Stimulated activated CD8-positive, alpha-beta memory T cell treated with anti-CD3 and anti-CD28 coated beads, Interleukin-4, amount 100 ng/mL, for 24 hours (primary cell): ENCODE measurements at regions not wholly inside any gene's neighbourhood (a gene's known extent, or its start where the extent isn't known, plus 50 kb on each side); places are given as distances from the start of the nearest gene placed in this dataset.
"Not testable (repeated sequence)": the region's sequence is repeated elsewhere in the genome, so short reads cannot be mapped to it uniquely, and the experiment has no call there.

Source experiments
- DNase-seq: peaks from one replicate; pipeline ENCODE4 v3.0.0-alpha.2; 2020; ENCODE audit warnings: low read depth

DNA sequence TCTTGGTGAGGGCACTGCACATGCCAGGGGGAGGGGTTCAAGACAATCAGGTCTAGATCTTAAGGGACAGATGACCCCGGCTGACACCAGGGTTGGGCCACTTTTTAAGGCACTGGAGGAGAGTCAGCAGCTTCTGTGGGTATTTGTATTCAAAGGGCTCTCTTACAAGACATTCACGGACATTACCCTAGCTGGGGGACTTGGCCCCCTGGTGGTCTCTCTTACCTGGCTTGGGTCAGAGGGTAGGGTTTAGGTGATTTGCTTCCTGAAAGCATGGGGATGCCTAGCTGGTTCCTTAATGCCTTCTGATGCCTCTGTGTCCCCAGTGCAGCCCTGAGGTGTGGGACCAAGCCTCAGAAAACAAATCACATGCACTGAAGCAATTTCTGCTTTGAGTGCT is 354.7 kb downstream of the CDC5L start:
- no peak for DNase-seq

DNA sequence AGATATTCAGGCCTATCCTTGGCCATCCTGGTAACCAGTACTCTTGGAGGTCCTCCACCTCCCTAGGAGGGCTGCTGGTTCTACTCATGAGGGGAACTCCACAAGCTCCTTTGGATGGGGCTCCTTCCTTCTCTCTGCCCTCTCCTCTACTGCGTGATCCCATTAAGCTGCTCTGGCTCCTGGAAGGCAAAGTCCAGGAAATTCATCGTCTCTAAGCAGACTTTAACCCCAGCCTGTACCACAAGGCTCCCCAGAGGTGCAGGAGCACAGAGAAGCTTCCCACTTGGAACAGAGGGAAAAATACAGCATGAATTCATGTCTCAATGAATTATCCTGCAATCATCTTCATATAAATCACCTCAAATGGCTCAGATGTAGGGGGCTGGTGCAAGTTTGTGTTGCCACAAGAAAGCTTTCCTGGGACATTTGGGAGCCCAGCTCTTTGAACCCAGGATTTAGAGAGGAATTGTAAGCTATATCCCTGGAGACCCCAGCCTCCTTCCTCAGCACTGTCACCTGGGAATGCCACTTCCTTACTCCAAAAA is 355.4 kb downstream of the CDC5L start:
- no peak for DNase-seq

DNA sequence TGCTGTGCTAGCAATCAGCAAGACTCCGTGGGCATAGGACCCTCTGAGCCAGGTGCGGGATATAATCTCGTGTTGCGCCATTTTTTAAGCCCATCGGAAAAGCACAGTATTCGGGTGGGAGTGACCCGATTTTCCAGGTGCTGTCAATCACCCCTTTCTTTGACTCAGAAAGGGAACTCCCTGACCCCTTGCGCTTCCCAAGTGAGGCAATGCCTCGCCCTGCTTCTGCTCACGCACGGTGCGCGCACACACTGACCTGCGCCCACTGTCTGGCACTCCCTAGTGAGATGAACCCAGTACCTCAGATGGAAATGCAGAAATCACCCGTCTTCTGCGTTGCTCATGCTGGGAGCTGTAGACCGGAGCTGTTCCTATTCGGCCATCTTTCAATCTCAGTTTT is 372.6 kb downstream of the CDC5L start:
- not testable (repeated sequence) for DNase-seq

DNA sequence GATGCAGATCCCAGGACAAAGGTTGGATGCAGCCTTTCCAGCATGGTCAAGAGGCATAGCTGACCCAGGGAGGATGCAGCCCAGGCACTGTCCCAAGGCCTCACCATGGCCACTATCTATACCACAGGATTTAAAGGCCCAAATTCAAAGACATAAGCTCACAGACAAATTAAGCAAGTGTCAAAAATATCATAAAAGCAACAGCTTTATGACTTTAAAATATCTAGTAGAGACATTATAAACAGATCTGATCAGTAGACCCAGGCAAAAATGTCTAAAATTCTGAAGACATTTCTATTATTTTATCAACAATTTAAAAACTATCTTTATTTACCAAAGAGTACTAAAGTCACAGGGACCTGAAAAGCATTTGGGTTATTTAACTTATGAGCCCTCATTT is 373.5 kb downstream of the CDC5L start:
- no peak for DNase-seq

DNA sequence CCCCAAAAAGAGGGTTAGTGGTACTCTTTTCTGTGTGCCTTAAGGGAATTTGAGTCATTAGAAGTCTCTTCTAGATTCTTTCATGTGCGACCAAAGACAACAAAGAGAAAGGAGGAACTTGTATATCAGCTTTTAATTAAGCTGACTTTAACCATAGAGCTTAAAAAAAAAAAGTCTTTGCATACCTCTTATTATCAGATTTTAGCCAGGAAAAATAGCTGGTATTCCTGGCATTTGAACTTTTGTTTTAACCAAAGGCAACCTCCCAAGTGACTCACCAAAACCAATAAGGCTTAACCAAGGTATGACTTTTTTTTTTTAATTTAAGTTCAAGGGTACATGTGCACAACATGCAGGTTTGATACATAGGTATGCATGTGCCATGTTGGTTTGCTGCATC is 375.0 kb downstream of the CDC5L start:
- DNase-seq, result no peak

DNA sequence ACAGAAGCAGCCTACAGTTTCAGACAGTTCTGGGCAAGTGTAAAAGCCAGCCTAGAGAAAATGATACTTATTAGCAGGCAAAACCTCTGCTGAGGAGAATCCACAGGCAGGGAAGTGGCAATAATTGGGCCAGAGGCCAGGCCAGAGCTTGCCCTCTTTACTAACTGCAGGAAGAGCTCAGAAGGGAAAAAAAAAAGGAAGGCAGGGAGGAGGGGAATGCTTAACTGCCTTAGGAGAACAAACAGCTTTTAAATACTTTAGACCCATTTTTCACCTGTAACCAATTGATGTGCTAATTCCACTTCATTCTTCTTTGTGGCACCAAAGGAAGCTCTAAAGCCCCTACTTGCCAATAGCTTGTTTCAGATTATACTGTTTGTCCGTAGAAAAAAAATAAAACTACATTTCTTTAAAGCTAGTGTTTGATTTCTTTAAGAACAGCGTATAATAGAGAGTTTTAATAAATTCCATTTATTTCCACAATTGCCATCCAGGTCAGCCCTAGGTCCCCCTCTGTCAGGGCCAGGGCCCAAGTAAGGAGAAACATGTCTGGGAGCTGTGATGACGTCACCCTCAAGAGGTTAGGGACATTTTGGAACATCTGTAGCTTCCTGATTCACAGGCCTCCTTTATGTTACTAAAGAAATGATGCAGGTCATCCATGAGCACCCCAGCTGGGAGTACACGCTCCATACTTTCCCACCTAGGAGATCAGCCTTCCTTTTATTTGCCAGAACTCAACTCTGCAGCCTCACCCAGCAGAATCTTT is 384.3 kb downstream of the CDC5L start:
- DNase-seq, result no peak

DNA sequence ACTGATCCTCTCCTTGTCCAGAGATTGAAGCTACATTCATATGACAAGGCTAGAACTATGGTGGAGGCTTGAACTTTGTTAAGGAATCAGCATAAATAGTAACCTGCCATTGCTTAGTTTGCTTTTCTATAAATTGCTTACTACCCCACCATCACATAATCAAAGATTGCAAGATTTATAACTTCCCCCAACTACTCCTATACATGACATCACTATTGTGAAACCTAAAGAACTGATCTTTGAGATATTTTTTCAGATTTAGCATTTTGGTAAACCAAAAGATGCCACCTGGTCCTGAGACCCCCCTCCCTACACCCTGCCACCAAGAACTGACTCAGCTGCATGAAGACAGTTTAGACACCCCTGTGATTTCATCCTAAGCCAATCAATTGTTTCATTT is 385.3 kb downstream of the CDC5L start:
- DNase-seq, result no peak

DNA sequence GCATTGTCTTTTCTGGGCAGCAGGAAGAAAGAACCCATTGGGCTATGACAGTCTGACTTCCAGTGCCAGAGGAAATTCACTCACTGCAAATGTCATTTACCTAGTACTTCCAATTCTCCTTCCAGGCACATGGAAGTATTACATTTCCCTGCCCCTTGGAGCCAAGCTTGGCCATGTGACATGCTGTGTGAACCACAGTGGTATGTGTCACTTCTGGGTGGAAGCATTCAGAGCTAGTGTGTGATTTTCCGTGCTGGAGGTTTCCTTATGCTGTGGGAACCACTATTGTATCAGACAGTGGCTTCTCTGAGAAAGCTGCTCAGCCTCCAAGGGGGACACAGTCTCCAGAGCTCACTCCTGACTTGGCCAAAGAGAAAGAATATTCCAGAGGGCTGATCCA is 387.6 kb downstream of the CDC5L start:
- DNase-seq, result no peak

DNA sequence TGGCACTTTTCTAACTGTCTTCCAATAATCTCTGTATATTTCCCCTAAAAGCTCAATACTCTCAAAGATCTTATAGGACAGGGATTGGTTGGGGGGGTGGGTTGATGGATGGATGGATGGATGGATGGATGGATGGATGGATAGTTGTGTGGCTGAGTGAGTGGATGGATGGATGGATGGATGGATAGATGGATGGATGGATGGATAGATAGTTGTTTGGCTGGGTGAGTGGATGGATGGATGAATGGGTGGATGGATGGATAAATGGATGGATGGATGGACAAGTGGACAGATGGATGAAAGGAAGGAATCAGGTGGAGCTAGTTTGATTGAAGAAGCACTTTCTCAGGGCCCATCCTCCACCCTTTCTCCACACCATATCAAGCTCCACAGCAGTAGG is 388.8 kb downstream of the CDC5L start:
- DNase-seq, result no peak

DNA sequence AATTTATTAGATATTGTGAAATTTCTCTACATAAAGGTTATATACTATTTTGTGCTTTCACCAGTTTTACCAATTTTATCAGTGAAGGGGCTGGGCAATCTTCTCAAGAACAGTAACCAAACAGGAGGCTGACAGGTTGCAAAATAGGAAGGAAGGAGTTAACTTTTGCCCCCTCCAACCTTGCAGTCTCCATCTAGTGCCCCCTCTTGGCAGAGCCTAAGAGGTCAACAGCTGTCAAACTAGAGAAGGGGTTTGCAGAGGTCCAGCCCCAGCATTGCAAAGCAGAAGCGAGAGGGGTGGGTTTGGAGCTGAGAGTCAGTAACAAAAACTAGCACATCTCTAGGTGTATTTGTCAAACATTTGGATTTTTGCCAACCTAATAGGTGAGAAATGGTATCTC is 391.0 kb downstream of the CDC5L start:
- no peak for DNase-seq
